ENCODE measurements at regions not wholly inside any gene's neighbourhood (a gene's known extent, or its start where the extent isn't known, plus 50 kb on each side); places are given as distances from the start of the nearest gene placed in this dataset.

DNA sequence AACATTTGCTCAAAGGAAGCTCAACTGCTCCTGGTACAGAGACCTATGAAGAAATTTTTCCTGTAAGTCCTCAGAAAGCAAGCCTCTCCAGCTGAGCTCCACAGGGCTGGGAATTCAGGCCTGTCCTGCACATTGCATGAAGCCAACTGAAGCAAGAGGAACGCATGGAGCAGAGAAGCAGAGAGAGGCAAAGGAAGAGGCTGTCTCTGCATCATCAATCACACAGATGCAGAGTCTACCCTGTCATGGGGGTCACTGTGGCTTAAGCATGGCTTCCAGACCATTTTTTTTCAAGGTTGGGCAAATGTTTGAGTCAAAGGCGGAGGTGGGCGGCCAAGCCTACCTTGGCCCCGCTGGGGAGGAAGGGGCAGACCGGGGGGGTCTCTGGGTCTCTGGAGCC, 110.3 kb upstream of the MSX1 start:
- H2AFZ ChIP-seq (ENCODE audit: low read depth) = no peak overlapping the region
- H3K79me2 ChIP-seq (ENCODE audit: insufficient read depth, low read depth) = no peaks in the 10 kb centered on the region
- no peaks in the 10 kb centered on the region for H4K20me1 ChIP-seq (ENCODE audit: insufficient read depth)
- no peak overlapping the region for H3K9ac ChIP-seq
- H3K4me1 ChIP-seq (ENCODE audit: low read depth, poor library complexity, severe bottlenecking) = no peaks in the 10 kb centered on the region
- H3K4me3 ChIP-seq (IDR thresholded peaks at IDR 0.05; ENCODE audit: insufficient read depth, low read depth, low read length) = no peak overlapping the region
- no peaks in the 10 kb centered on the region for H3K36me3 ChIP-seq (ENCODE audit: insufficient read depth)
- H3K27ac ChIP-seq = no peak overlapping the region
- no peak overlapping the region for H3K4me2 ChIP-seq
- TF ChIP-seq, protein P1, sequence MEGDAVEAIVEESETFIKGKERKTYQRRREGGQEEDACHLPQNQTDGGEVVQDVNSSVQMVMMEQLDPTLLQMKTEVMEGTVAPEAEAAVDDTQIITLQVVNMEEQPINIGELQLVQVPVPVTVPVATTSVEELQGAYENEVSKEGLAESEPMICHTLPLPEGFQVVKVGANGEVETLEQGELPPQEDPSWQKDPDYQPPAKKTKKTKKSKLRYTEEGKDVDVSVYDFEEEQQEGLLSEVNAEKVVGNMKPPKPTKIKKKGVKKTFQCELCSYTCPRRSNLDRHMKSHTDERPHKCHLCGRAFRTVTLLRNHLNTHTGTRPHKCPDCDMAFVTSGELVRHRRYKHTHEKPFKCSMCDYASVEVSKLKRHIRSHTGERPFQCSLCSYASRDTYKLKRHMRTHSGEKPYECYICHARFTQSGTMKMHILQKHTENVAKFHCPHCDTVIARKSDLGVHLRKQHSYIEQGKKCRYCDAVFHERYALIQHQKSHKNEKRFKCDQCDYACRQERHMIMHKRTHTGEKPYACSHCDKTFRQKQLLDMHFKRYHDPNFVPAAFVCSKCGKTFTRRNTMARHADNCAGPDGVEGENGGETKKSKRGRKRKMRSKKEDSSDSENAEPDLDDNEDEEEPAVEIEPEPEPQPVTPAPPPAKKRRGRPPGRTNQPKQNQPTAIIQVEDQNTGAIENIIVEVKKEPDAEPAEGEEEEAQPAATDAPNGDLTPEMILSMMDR (conservative IDR thresholded peaks at IDR 0.05; ENCODE audit: low read depth, low read length) = no peak
- no peaks in the 10 kb centered on the region for H3K27me3 ChIP-seq (ENCODE audit: insufficient read depth, low read depth)

DNA sequence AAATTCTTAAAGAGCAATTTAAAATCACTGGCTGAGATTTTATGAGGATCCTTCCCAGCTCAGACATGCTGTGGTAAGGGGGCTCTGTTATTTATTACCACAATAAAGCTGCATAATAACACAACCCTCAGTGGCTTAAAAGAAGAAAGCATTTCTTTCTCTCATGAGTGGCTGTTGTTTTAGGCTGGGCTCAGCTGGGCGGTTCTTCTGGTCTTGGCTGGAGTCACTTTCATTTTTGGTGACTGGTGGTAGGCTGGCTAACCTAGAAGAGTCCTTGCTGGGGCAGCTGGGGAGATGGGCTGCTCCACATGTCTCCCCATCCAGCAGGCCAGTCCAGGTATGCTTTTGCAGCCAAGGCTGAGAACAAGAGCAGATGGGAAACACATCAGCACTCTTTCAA, 113.0 kb upstream of the MSX1 start:
- Histone ChIP-seq H3K9ac (no peak overlapping the region), H3K36me3 (ENCODE audit: insufficient read depth) (no peaks in the 10 kb centered on the region), H3K27me3 (ENCODE audit: insufficient read depth, low read depth) (no peaks in the 10 kb centered on the region), H3K4me2 (no peak overlapping the region), H2AFZ (ENCODE audit: low read depth) (no peak overlapping the region), H3K4me3 (IDR thresholded peaks at IDR 0.05; ENCODE audit: insufficient read depth, low read depth, low read length) (no peak overlapping the region), H3K27ac (no peak overlapping the region), H4K20me1 (ENCODE audit: insufficient read depth) (no peaks in the 10 kb centered on the region), H3K4me1 (ENCODE audit: low read depth, poor library complexity, severe bottlenecking) (no peaks in the 10 kb centered on the region), H3K79me2 (ENCODE audit: insufficient read depth, low read depth) (no peaks in the 10 kb centered on the region)
- TF ChIP-seq, protein P1 (conservative IDR thresholded peaks at IDR 0.05; ENCODE audit: low read depth, low read length) = no peak

DNA sequence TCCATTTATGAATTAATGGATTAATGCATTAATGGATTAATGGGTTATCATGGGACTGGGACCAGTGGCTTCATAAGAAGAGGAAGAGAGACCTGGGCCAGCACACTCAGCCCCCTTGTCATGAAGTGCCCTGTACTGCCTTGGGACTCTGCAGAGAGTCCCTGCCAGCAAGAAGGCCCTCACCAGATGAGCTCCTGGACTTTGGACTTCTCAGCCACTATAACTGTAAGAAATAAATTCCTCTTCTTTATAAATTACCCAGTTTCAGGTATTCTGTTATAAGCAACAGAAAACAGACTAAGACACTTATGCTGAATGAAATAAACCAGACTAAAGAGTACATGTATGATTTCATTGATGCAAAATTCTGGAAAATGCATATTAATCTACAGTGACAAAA, 119.4 kb upstream of the MSX1 start:
- Histone ChIP-seq H2AFZ (ENCODE audit: low read depth) (no peak overlapping the region), H4K20me1 (ENCODE audit: insufficient read depth) (no peaks in the 10 kb centered on the region), H3K4me3 (IDR thresholded peaks at IDR 0.05; ENCODE audit: insufficient read depth, low read depth, low read length) (no peak overlapping the region), H3K4me2 (no peak overlapping the region), H3K36me3 (ENCODE audit: insufficient read depth) (no peaks in the 10 kb centered on the region), H3K27ac (no peak overlapping the region), H3K4me1 (ENCODE audit: low read depth, poor library complexity, severe bottlenecking) (no peaks in the 10 kb centered on the region), H3K9ac (no peak overlapping the region), H3K79me2 (ENCODE audit: insufficient read depth, low read depth) (no peaks in the 10 kb centered on the region), H3K27me3 (ENCODE audit: insufficient read depth, low read depth) (no peaks in the 10 kb centered on the region)
- TF ChIP-seq, protein P1 (conservative IDR thresholded peaks at IDR 0.05; ENCODE audit: low read depth, low read length) = no peak

DNA sequence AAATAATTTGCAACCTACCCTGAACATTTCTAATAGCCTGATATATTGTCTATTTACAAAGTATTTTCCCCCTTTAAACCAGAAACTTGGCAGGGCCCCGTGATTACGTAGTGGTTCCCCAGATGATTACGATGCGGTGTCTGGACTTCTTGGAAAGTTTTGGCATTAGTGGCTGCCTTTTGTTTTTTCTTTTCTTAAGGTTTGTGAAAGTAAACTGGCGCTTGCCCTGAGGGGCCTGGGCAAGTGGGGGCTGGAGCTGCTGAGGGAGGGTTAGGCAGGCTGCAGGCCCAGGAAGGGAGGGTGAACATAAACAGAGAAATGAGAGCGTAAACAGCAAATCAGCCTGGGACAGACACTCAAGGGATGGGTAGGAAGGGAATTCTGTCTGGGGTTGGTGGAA, 123.6 kb upstream of the MSX1 start:
- H3K27me3 ChIP-seq (ENCODE audit: insufficient read depth, low read depth) = no peaks in the 10 kb centered on the region
- no peak overlapping the region for H3K27ac ChIP-seq
- no peaks in the 10 kb centered on the region for H3K4me1 ChIP-seq (ENCODE audit: low read depth, poor library complexity, severe bottlenecking)
- H4K20me1 ChIP-seq (ENCODE audit: insufficient read depth) = no peaks in the 10 kb centered on the region
- no peak overlapping the region for H3K9ac ChIP-seq
- H3K4me3 ChIP-seq (IDR thresholded peaks at IDR 0.05; ENCODE audit: insufficient read depth, low read depth, low read length) = no peak overlapping the region
- H3K36me3 ChIP-seq (ENCODE audit: insufficient read depth) = no peaks in the 10 kb centered on the region
- H2AFZ ChIP-seq (ENCODE audit: low read depth) = no peak overlapping the region
- H3K79me2 ChIP-seq (ENCODE audit: insufficient read depth, low read depth) = no peaks in the 10 kb centered on the region
- no peak overlapping the region for H3K4me2 ChIP-seq
- TF ChIP-seq, protein P1 (conservative IDR thresholded peaks at IDR 0.05; ENCODE audit: low read depth, low read length) = no peak
